ENCODE measurements at regions not wholly inside any gene's neighbourhood (a gene's known extent, or its start where the extent isn't known, plus 50 kb on each side); places are given as distances from the start of the nearest gene placed in this dataset.
A peak's percentile ranks its signal among the peaks of the same experiment; 100 is the strongest.

- TF ChIP-seq ARID5B (CRISPR knock-in tag; IDR thresholded peaks at IDR 0.05) = peak; percentile 92
- TF ChIP-seq ZNF431 (CRISPR knock-in tag; IDR thresholded peaks at IDR 0.05; ENCODE audit: borderline replicate concordance, low read depth) = no peak
- no peak; the same call in 1 of the 2 replicates for TF ChIP-seq ZNF652 (CRISPR knock-in tag; IDR thresholded peaks at IDR 0.05; ENCODE audit: borderline replicate concordance, low read depth)
- TF ChIP-seq KAT2B (IDR thresholded peaks at IDR 0.05; ENCODE audit: borderline replicate concordance, low read depth, low read length) = peak; percentile 99
- no peak for TF ChIP-seq HNRNPK (IDR thresholded peaks at IDR 0.05; ENCODE audit: low read depth, low read length, poor library complexity, severe bottlenecking)
- TF ChIP-seq ZNF224 (CRISPR knock-in tag; IDR thresholded peaks at IDR 0.05) = no peak
- TF ChIP-seq HNF1A (IDR thresholded peaks at IDR 0.05; ENCODE audit: low read depth) = peak; percentile 97
- TF ChIP-seq HNF1A (CRISPR knock-in tag; IDR thresholded peaks at IDR 0.05; ENCODE audit: borderline replicate concordance) = peak; percentile 97
- TF ChIP-seq MTERF4 (CRISPR knock-in tag; IDR thresholded peaks at IDR 0.05) = no peak
- TF ChIP-seq SALL2 (CRISPR knock-in tag; IDR thresholded peaks at IDR 0.05) = no peak
- TF ChIP-seq CSRNP2 (CRISPR knock-in tag; conservative IDR thresholded peaks at IDR 0.05; ENCODE audit: low read depth) = no peak
- no peak for TF ChIP-seq LCORL (IDR thresholded peaks at IDR 0.05)
- TF ChIP-seq LCORL (CRISPR knock-in tag; IDR thresholded peaks at IDR 0.05) = peak; percentile 25; the same call in 1 of the 2 replicates
- TF ChIP-seq TFDP2 (CRISPR knock-in tag; IDR thresholded peaks at IDR 0.05) = 0 out of 2 replicates have a peak, but pooled peaks have one; percentile 17
Observed at GRCh38 chr14:86897704-86898513, 1095.1 kb downstream of the GALC start (continued).
